GM12873 (cell line): ENCODE measurements at regions not wholly inside any gene's neighbourhood (a gene's known extent, or its start where the extent isn't known, plus 50 kb on each side); places are given as distances from the start of the nearest gene placed in this dataset.

Experiments used
- TF ChIP-seq, protein P1 (sequence below): IDR thresholded peaks from 2 replicates; pipeline ENCODE4 v1.5.1; 2012; ENCODE audit warnings: low read depth, mild to moderate bottlenecking, moderate library complexity, low read length, control low read depth; ENCODE audit not compliant: insufficient read depth; ENCODE audit errors: missing control alignments

DNA sequence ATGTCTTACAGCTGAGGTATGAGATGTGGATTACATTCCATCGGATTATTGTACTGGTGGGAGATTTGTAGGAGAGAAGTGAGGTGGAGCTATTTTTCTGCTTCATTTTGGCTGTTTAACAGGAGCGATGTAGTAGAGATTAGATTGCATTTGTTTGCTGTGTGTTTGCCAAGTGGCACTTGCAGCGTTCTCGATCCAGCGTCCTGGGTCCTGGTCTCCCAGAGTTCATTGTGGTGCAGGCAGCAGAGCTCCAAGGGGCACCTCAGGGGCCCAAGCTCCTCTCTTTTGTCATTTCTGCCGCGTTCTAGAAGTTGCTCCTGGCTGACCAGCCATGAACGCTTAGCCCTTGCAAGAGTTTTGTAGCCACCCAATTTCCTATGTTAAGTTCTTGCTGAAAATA is 210.1 kb upstream of the APCDD1 start:
- TF ChIP-seq, protein P1, sequence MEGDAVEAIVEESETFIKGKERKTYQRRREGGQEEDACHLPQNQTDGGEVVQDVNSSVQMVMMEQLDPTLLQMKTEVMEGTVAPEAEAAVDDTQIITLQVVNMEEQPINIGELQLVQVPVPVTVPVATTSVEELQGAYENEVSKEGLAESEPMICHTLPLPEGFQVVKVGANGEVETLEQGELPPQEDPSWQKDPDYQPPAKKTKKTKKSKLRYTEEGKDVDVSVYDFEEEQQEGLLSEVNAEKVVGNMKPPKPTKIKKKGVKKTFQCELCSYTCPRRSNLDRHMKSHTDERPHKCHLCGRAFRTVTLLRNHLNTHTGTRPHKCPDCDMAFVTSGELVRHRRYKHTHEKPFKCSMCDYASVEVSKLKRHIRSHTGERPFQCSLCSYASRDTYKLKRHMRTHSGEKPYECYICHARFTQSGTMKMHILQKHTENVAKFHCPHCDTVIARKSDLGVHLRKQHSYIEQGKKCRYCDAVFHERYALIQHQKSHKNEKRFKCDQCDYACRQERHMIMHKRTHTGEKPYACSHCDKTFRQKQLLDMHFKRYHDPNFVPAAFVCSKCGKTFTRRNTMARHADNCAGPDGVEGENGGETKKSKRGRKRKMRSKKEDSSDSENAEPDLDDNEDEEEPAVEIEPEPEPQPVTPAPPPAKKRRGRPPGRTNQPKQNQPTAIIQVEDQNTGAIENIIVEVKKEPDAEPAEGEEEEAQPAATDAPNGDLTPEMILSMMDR: no peak

DNA sequence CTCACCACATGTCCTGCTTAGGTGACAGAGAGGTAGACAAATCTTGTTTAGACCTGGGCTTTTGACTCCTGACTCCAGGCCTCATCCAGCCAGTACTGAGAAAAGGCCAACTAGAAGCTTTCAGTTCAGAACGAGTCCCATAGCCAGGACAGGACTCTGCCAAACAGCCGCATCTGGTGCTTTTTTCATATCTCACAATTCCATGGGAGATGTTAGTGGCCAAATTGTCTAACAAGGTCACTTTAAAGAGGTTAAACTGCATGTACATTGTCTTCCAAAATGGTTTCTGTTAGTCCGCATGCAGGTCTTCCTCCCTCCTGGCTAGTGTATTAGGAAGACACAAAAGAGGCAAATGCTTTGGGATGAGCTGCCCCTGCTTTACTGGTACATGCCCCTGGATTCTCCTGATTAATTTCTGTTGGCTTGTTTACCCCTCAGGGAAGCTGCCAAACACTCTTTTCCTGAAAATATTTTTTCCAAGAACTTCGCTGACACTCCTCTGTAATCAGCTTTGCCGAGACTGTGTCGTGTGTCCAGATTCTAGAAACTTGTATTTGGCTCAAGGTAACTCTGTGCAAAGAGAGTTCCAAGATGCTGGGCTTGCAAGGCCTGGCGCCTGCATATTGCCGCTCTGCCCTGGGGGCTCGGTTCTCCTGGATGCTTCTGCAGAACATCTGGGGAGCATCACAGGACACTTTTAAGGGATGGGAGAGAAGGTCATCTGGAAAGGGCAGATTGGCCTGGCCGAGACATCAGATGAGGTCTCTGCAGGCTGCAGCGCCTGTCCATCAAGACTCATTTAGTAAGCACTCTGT is 209.2 kb upstream of the APCDD1 start:
- TF ChIP-seq, protein P1: no peak

DNA sequence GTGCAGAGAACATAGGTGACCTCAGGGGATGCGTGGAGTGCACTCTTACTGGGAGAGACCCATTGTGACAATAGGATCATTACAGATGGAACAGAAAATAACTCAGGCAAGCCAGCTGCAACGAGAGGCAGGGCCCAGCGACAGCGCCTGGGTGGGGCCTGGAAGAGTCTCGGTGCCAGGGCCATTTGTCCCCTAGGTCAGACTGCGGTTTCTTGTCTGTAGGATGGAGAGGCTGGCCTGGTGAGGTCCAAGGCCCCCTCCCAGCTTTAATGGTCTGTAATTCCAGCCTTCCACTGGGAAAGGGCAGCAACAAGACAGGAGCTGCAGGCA is 208.6 kb upstream of the APCDD1 start:
- TF ChIP-seq, protein P1: no peak

GRCh38 chr18:10247021-10247741 is 207.3 kb upstream of the APCDD1 start:
- TF ChIP-seq, protein P1: no peak

GRCh38 chr18:10247742-10248082 is 206.7 kb upstream of the APCDD1 start:
- TF ChIP-seq, protein P1: no peak

GRCh38 chr18:10248738-10249137 is 205.7 kb upstream of the APCDD1 start:
- TF ChIP-seq, protein P1: no peak

GRCh38 chr18:10249270-10249669 is 205.2 kb upstream of the APCDD1 start:
- TF ChIP-seq, protein P1: no peak
